Tibial nerve (tissue), 4 donors: ENCODE measurements at regions not wholly inside any gene's neighbourhood (a gene's known extent, or its start where the extent isn't known, plus 50 kb on each side); places are given as distances from the start of the nearest gene placed in this dataset.

Experiments used
- DNase-seq, 2 donors: peaks; one replicate each; pipeline ENCODE4 v3.0.0-alpha.2; 2019; ENCODE audit warnings: low spot score in 2 of 2
- H3K27ac ChIP-seq, 4 donors: fragments of 200-600 bp; sonication (generic) in 3 of 4; one replicate each; pipeline ENCODE4 v1.5.1; 2017 to 2019; ENCODE audit warnings: mild to moderate bottlenecking in 1 of 4
- H3K27me3 ChIP-seq, 2 donors: fragments of 200-600 bp; sonication (generic) in 1 of 2; one replicate each; pipeline versions ENCODE4 v1.5.1 to v1.6.0; 2017 to 2019
- H3K36me3 ChIP-seq, 3 donors: fragments of 200-600 bp; sonication (generic); one replicate each; pipeline ENCODE4 v1.5.1; 2018 to 2019
- H3K4me1 ChIP-seq, 4 donors: fragments of 200-600 bp; sonication (generic) in 3 of 4; one replicate each; pipeline ENCODE4 v1.5.1; 2017 to 2019
- H3K4me3 ChIP-seq, 4 donors: fragments of 200-600 bp; sonication (generic) in 3 of 4; one replicate each; pipeline ENCODE4 v1.5.1; 2017 to 2019; ENCODE audit warnings: mild to moderate bottlenecking in 1 of 4, moderate library complexity in 1 of 4
- H3K9me3 ChIP-seq, 4 donors: fragments of 200-600 bp; sonication (generic) in 3 of 4; one replicate each; pipeline ENCODE4 v1.5.1; 2017 to 2019
- EP300 ChIP-seq, 2 donors: sonication (generic); formaldehyde crosslinking; IDR thresholded peaks; one replicate each; pipeline ENCODE4 v1.6.1; 2017; ENCODE audit warnings: antibody characterized with exemption in 2 of 2, mild to moderate bottlenecking in 1 of 2
- POLR2A ChIP-seq, 2 donors: fragments of 450-650 bp; IDR thresholded peaks; one replicate each; pipeline ENCODE4 v1.6.1; 2017; ENCODE audit warnings: antibody characterized with exemption in 2 of 2, mild to moderate bottlenecking in 2 of 2, moderate library complexity in 2 of 2
- WGBS, 2 donors: methylation state at CpG; one replicate each; pipeline ENCODE4 v1.1.5; 2018; 5-methylcytosine and 5-hydroxymethylcytosine counted together
- TF ChIP-seq, protein P1 (sequence below), 5 experiments: fragments of 200-600 bp in 3 of 5; fragments of 450-650 bp in 2 of 5; sonication (generic) in 3 of 5; IDR thresholded peaks; one replicate each; pipeline ENCODE4 v1.5.1; 2016 to 2019; ENCODE audit warnings: antibody characterized with exemption in 5 of 5, mild to moderate bottlenecking in 3 of 5, moderate library complexity in 2 of 5

DNA sequence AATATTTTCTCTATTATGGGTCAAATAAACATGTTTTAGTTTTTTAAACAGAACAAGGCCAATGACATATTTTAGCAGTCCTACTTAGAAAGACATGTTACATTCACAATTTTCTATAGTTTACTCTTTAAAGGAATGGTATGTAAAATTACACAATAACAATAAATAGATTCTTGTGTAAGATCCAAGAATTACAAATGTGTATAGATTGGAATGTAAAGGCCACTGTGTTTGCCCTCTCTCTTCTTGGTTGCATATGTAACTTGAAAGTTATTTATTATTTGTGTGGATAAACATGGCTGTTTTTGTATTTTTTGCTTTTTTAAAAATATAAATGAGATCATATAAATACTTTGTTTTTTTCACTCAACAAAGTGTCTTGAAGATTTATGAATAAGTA is 979.3 kb upstream of the CELF2 start:
- Histone ChIP-seq H3K4me1 (no peaks in the 10 kb centered on the region), H3K9me3 (no peaks in the 10 kb centered on the region), H3K4me3 (no peak overlapping the region), H3K36me3 (no peaks in the 10 kb centered on the region), H3K27me3 (no peaks in the 10 kb centered on the region), H3K27ac (no peak overlapping the region)
- TF ChIP-seq EP300 (IDR thresholded peaks at IDR 0.05) (no peak), POLR2A (IDR thresholded peaks at IDR 0.05) (no peak)
- TF ChIP-seq, protein P1, sequence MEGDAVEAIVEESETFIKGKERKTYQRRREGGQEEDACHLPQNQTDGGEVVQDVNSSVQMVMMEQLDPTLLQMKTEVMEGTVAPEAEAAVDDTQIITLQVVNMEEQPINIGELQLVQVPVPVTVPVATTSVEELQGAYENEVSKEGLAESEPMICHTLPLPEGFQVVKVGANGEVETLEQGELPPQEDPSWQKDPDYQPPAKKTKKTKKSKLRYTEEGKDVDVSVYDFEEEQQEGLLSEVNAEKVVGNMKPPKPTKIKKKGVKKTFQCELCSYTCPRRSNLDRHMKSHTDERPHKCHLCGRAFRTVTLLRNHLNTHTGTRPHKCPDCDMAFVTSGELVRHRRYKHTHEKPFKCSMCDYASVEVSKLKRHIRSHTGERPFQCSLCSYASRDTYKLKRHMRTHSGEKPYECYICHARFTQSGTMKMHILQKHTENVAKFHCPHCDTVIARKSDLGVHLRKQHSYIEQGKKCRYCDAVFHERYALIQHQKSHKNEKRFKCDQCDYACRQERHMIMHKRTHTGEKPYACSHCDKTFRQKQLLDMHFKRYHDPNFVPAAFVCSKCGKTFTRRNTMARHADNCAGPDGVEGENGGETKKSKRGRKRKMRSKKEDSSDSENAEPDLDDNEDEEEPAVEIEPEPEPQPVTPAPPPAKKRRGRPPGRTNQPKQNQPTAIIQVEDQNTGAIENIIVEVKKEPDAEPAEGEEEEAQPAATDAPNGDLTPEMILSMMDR (IDR thresholded peaks at IDR 0.05), result no peak
- DNase-seq, result no peak

DNA sequence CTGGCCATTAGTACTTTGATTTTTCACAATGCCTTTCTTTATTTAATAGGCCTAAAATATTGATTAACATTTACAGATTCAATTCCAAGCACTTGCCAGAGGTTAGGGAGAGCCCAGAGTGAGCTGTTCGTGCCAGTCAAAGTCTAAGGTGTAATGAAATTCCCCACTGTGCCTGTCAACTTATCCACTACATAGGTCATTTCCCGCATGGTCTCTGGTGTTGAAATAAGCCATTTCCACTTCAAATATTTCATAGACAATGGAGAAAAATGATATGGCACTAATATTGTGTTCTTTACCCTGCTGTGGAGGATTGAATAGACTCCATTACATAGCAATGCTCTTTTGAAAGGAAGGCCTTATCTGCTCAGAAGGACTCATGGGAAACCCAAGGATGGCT is 978.1 kb upstream of the CELF2 start:
- DNase-seq, result no peak
- Histone ChIP-seq H3K36me3 (no peaks in the 10 kb centered on the region), H3K27me3 (no peaks in the 10 kb centered on the region), H3K4me1 (no peaks in the 10 kb centered on the region), H3K27ac (no peak overlapping the region), H3K4me3 (no peak overlapping the region), H3K9me3 (no peaks in the 10 kb centered on the region)
- TF ChIP-seq, protein P1 (IDR thresholded peaks at IDR 0.05), result no peak
- TF ChIP-seq EP300 (IDR thresholded peaks at IDR 0.05) (no peak), POLR2A (IDR thresholded peaks at IDR 0.05) (no peak)
- 78 to 82% methylated on average over 2 of the region's 2 CpGs for WGBS, 2 donors

- H3K9me3 ChIP-seq, result no peaks in the 10 kb centered on the region
- no peaks in the 10 kb centered on the region for H3K27me3 ChIP-seq
- TF ChIP-seq EP300 (IDR thresholded peaks at IDR 0.05) (no peak), POLR2A (IDR thresholded peaks at IDR 0.05) (no peak)
- TF ChIP-seq, protein P1 (IDR thresholded peaks at IDR 0.05), result no peak
- no peak overlapping the region for H3K27ac ChIP-seq
- 0% methylated on average over 1 of the region's 1 CpG for WGBS, 2 donors
- H3K4me1 ChIP-seq, result no peaks in the 10 kb centered on the region
- no peak overlapping the region for H3K4me3 ChIP-seq
- no peaks in the 10 kb centered on the region for H3K36me3 ChIP-seq
- no peak for DNase-seq
These were observed 974.6 kb upstream of the CELF2 start for GRCh38 chr10:10043083-10043482.

DNA sequence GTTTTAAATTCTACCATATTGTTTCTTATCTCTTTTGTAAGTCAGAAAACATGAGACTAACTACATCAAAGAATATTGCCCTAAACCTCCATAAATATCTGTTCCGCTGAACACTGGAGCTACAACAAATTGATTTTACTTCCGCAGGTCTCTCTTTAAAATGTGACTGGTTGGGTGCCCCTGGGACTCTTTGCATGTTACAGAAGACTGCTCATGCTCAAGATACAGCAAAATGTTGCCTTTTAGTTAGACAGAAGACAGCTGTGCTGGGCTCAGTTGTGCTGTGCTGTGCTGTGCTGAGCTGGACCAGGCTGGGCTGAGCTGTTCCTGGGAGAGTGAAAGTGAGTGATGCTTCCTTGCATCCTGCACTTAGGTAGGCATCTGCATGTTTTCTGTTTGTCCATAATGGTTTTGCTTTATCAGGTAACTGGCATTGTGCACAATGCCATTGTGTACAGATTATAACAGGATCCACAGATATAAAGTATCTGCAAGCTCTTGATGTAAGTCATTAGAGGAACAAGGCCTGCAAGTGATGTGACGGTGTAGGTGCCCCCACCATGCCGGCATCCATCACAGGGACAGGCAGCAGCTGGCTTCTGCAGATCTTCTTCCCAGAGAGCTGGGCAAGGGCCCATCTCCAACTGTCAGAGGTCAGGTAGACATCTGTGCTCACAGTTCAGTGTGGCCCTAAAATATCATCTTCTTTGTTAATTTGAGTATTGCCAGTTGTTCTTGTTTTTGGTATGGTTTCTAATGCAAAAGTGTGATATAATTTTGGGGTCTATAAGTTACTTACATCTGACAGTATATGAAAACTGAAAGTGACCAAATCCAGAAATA is 972.5 kb upstream of the CELF2 start:
- no peak for TF ChIP-seq POLR2A (IDR thresholded peaks at IDR 0.05)
- TF ChIP-seq, protein P1 (IDR thresholded peaks at IDR 0.05), result no peak
- no peak for TF ChIP-seq EP300 (IDR thresholded peaks at IDR 0.05)
- H3K9me3 ChIP-seq, result no peaks in the 10 kb centered on the region
- WGBS, 2 donors, result 89 to 94% methylated on average over 4 of the region's 4 CpGs

GRCh38 chr10:10045765-10046028 is 972.0 kb upstream of the CELF2 start:
- TF ChIP-seq EP300 (IDR thresholded peaks at IDR 0.05) (no peak), POLR2A (IDR thresholded peaks at IDR 0.05) (no peak)
- TF ChIP-seq, protein P1 (IDR thresholded peaks at IDR 0.05), result no peak
- H3K9me3 ChIP-seq, result no peaks in the 10 kb centered on the region
- no peaks in the 10 kb centered on the region for H3K27me3 ChIP-seq
- DNase-seq, result no peak
- H3K36me3 ChIP-seq, result no peaks in the 10 kb centered on the region
- H3K27ac ChIP-seq, result no peak overlapping the region
- no peaks in the 10 kb centered on the region for H3K4me1 ChIP-seq
- 66 to 67% methylated on average over 2 of the region's 2 CpGs for WGBS, 2 donors
- no peak overlapping the region for H3K4me3 ChIP-seq

More for the DNA sequence above, 972.5 kb upstream of the CELF2 start:
- Histone ChIP-seq H3K36me3 (no peaks in the 10 kb centered on the region), H3K27me3 (no peaks in the 10 kb centered on the region), H3K4me3 (no peak overlapping the region), H3K4me1 (no peaks in the 10 kb centered on the region), H3K27ac (no peak overlapping the region)
- DNase-seq, result no peak
